A549 (cell line): ENCODE measurements at regions not wholly inside any gene's neighbourhood (a gene's known extent, or its start where the extent isn't known, plus 50 kb on each side); places are given as distances from the start of the nearest gene placed in this dataset.

ENCODE experiments used
- ATAC-seq, 2 experiments: fragments of 200-7000 bp in 1 of 2; fragments of >200 bp in 1 of 2; cut with Nextera tagmentation in 1 of 2; cut with Tn5 transposase in 1 of 2; 3 replicates each; pipeline versions ENCODE4 v1.8.0 to v1.9.1; 2018 to 2020; ENCODE audit warnings: mild to moderate bottlenecking in 1 of 2, moderate library complexity in 1 of 2
- CTCF ChIA-PET: fragments of 300-600 bp; sonication (Branson Sonifier 250); formaldehyde crosslinking; extraction: SDS; loops from one replicate; lab custom pipeline; 2021; ENCODE audit warnings: antibody characterized with exemption, inconsistent platforms; lab: Yijun Ruan, JAX
- POLR2A ChIA-PET: fragments of 350-600 bp; formaldehyde crosslinking; extraction: SDS; loops from one replicate; lab custom pipeline; 2021; ENCODE audit warnings: antibody characterized with exemption, inconsistent platforms; lab: Yijun Ruan, JAX
- DNase-seq, 2 experiments: peaks; one replicate each; pipeline versions ENCODE4 v3.0.0 to v3.0.0-alpha.2; 2011 to 2016; ENCODE audit warnings: low read depth in 1 of 2, low spot score in 1 of 2
- FAIRE-seq: peaks from 2 replicates; lab custom pipeline; 2011; peaks lifted over from hg19 to GRCh38; lab: Jason Lieb, UNC
- H3K27ac ChIP-seq, 2 experiments: fragments of >200 bp; sonication (Bioruptor Twin); formaldehyde crosslinking; 3 replicates each; pipeline ENCODE4 v1.5.1; 2016 to 2017
- H3K4me1 ChIP-seq: fragments of >200 bp; sonication (Bioruptor Twin); formaldehyde crosslinking; 3 replicates; pipeline ENCODE4 v1.6.1; 2016
- H3K4me2 ChIP-seq: fragments of >200 bp; sonication (Bioruptor Twin); formaldehyde crosslinking; 3 replicates; pipeline ENCODE4 v1.6.1; 2016
- H3K4me3 ChIP-seq: fragments of >200 bp; sonication (Bioruptor Twin); formaldehyde crosslinking; 3 replicates; pipeline ENCODE4 v1.5.1; 2016
- H3K9me3 ChIP-seq: fragments of >200 bp; sonication (Bioruptor Twin); formaldehyde crosslinking; 3 replicates; pipeline ENCODE4 v1.6.1; 2016
- BHLHE40 ChIP-seq: IDR thresholded peaks from 2 replicates; pipeline ENCODE4 v1.6.1; 2012; ENCODE audit warnings: low read depth, low read length, inconsistent platforms
- CBX2 ChIP-seq: fragments of 200-600 bp; sonication (generic); IDR thresholded peaks from 2 replicates; pipeline ENCODE4 v1.6.1; 2016; ENCODE audit warnings: low read depth, mild to moderate bottlenecking, borderline replicate concordance
- CHD4 ChIP-seq: fragments of 200-600 bp; sonication (generic); IDR thresholded peaks from 2 replicates; pipeline ENCODE4 v1.6.1; 2016; ENCODE audit warnings: antibody characterized with exemption, mild to moderate bottlenecking, borderline replicate concordance
- CTCF ChIP-seq: fragments of >200 bp; sonication (Bioruptor Twin); formaldehyde crosslinking; IDR thresholded peaks from 3 replicates; pipeline ENCODE4 v1.5.1; 2016
- EP300 ChIP-seq, 2 experiments: fragments of >200 bp; sonication (Bioruptor Twin); formaldehyde crosslinking; IDR thresholded peaks; 2 replicates in 1 of 2; 3 replicates in 1 of 2; pipeline ENCODE4 v1.6.1; 2016 to 2017
- ESRRA ChIP-seq: fragments of 150-350 bp; IDR thresholded peaks from 2 replicates; pipeline ENCODE4 v1.6.1; 2014; ENCODE audit warnings: mild to moderate bottlenecking, low read length, borderline replicate concordance
- FOSL2 ChIP-seq, 2 experiments: fragments of 450-650 bp in 1 of 2; fragments of >200 bp in 1 of 2; sonication (Bioruptor Twin) in 1 of 2; formaldehyde crosslinking; IDR thresholded peaks; 2 replicates each; pipeline versions ENCODE4 v1.5.0 to v1.6.1; 2016 to 2020; ENCODE audit warnings: mild to moderate bottlenecking in 1 of 2, moderate library complexity in 1 of 2
- GATA3 ChIP-seq: IDR thresholded peaks from 2 replicates; pipeline ENCODE4 v1.6.1; 2012; ENCODE audit warnings: borderline replicate concordance
- KDM1A ChIP-seq: fragments of 200-600 bp; sonication (generic); IDR thresholded peaks from 2 replicates; pipeline ENCODE4 v1.6.1; 2016; ENCODE audit warnings: low read depth, mild to moderate bottlenecking
- KDM5A ChIP-seq: fragments of 200-600 bp; sonication (generic); IDR thresholded peaks from 2 replicates; pipeline ENCODE4 v1.6.1; 2016; ENCODE audit warnings: antibody characterized with exemption, mild to moderate bottlenecking
- MAFK ChIP-seq: fragments of 450-650 bp; IDR thresholded peaks from 2 replicates; pipeline ENCODE4 v1.6.1; 2014; ENCODE audit not compliant: partially characterized antibody
- MAZ ChIP-seq: fragments of 150-350 bp; IDR thresholded peaks from 2 replicates; pipeline ENCODE4 v1.6.1; 2014; ENCODE audit warnings: antibody characterized with exemption, low read depth, low read length, borderline replicate concordance
- MYC ChIP-seq: IDR thresholded peaks from 2 replicates; pipeline ENCODE4 v1.6.1; 2012; ENCODE audit warnings: mild to moderate bottlenecking, inconsistent platforms, low read length, improper control_type of control experiment, borderline replicate concordance
- PBX3 ChIP-seq: IDR thresholded peaks from 2 replicates; pipeline ENCODE4 v1.6.1; 2012
- PHF8 ChIP-seq: fragments of 200-600 bp; sonication (generic); IDR thresholded peaks from 2 replicates; pipeline ENCODE4 v1.6.1; 2016; ENCODE audit warnings: low read depth, mild to moderate bottlenecking, antibody characterized with exemption, moderate library complexity, borderline replicate concordance
- RARB ChIP-seq: fragments of 250-450 bp; sonication (Bioruptor Pico); IDR thresholded peaks from 2 replicates; pipeline ENCODE4 v1.8.0; 2021; ENCODE audit warnings: mild to moderate bottlenecking, moderate library complexity
- RCOR1 ChIP-seq: fragments of 150-350 bp; IDR thresholded peaks from 2 replicates; pipeline ENCODE4 v1.6.1; 2014; ENCODE audit warnings: antibody characterized with exemption, low read length, low read depth
- RNF2 ChIP-seq: fragments of 200-600 bp; sonication (generic); IDR thresholded peaks from 2 replicates; pipeline ENCODE4 v1.6.1; 2016; ENCODE audit warnings: low read depth, mild to moderate bottlenecking, antibody characterized with exemption, moderate library complexity, borderline replicate concordance
- SREBF2 ChIP-seq: fragments of 450-650 bp; IDR thresholded peaks from 2 replicates; pipeline ENCODE4 v1.6.1; 2014; ENCODE audit warnings: mild to moderate bottlenecking, moderate library complexity
- TFCP2L1 ChIP-seq: fragments of 250-450 bp; sonication (Bioruptor Pico); IDR thresholded peaks from 2 replicates; pipeline ENCODE4 v1.5.0; 2021; ENCODE audit warnings: mild to moderate bottlenecking
- TP53 ChIP-seq: fragments of 250-450 bp; sonication (Bioruptor Pico); IDR thresholded peaks from 2 replicates; pipeline ENCODE4 v1.5.0; 2021; ENCODE audit warnings: mild to moderate bottlenecking, moderate library complexity
- ZFP36 ChIP-seq: fragments of 450-650 bp; IDR thresholded peaks from 2 replicates; pipeline ENCODE4 v1.6.1; 2014; ENCODE audit warnings: borderline replicate concordance; ENCODE audit not compliant: partially characterized antibody
- WGBS: methylation state at CpG from one replicate; pipeline ENCODE4 v1.1.6; 2017; ENCODE audit errors: missing lambda C conversion rate; 5-methylcytosine and 5-hydroxymethylcytosine counted together

GRCh38 chr1:88462096-88462487 lies 222.0 kb upstream of the PKN2 start:
- ChIA-PET POLR2A (no interaction called here), CTCF (no interaction called here)
- Histone ChIP-seq H3K4me3 (peak overlapping the region; percentile 46), H3K9me3 (no peaks in the 10 kb centered on the region), H3K4me1 (no peaks in the 10 kb centered on the region), H3K27ac (no peak overlapping the region; a peak in 1 of 6 replicates), H3K4me2 (peak overlapping the region; percentile 89)
- DNase-seq (no peak), ATAC-seq (no peak), FAIRE-seq (no peak)
- TF ChIP-seq CHD4 (no peak), ESRRA (no peak), CBX2 (no peak), SREBF2 (no peak), RNF2 (0 out of 2 replicates have a peak, but pooled peaks have one; percentile 28)
- 37% methylated on average over 6 of the region's 6 CpGs for WGBS

GRCh38 chr1:88462488-88463261 lies 221.4 kb upstream of the PKN2 start:
- no peaks in the 10 kb centered on the region for H3K4me1 ChIP-seq
- DNase-seq, result peak in 1 of 2 experiments; percentile 10
- TF ChIP-seq SREBF2, result no peak
- no peak for TF ChIP-seq CHD4
- TF ChIP-seq BHLHE40, result no peak
- TF ChIP-seq, all 56 proteins: peak for 0
- WGBS, result 14% methylated on average over 28 of the region's 69 CpGs
- Histone ChIP-seq H3K27ac (peak overlapping the region in 1 of 2 experiments; percentile 68; a peak in 2 of 6 replicates), H3K4me2 (peak overlapping the region; percentile 89), H3K9me3 (no peaks in the 10 kb centered on the region), H3K4me3 (peak overlapping the region; percentile 46)
- FAIRE-seq (no peak), ATAC-seq (peak; percentile 78 to 80)
- ChIA-PET POLR2A (no interaction called here), CTCF (interaction anchor here (0.7 kb wide), 1 partner anchor 162 kb away, joined by 3 read pairs; no protein-coding TSS in a partner anchor)

GRCh38 chr1:88463401-88463985 lies 220.6 kb upstream of the PKN2 start:
- WGBS, result 82% methylated on average over 7 of the region's 7 CpGs

GRCh38 chr1:88466011-88466410 lies 218.1 kb upstream of the PKN2 start:
- H3K4me3 ChIP-seq, result no peak overlapping the region
- DNase-seq (no peak), ATAC-seq (no peak), FAIRE-seq (no peak)
- WGBS, result 42% methylated on average over 4 of the region's 4 CpGs
- H3K9me3 ChIP-seq, result no peaks in the 10 kb centered on the region
- CTCF ChIA-PET, result no interaction called here
- H3K4me1 ChIP-seq, result no peaks in the 10 kb centered on the region
- H3K4me2 ChIP-seq, result no peak overlapping the region
- no peak overlapping the region for H3K27ac ChIP-seq
- TF ChIP-seq EP300 (IDR thresholded peaks at IDR 0.05), result no peak
- TF ChIP-seq MYC, result no peak
- no peak for TF ChIP-seq PBX3
- no peak for TF ChIP-seq CTCF
- TF ChIP-seq TP53, result no peak
- no peak for TF ChIP-seq MAFK
- TF ChIP-seq ZFP36, result no peak
- no peak for TF ChIP-seq FOSL2 (IDR thresholded peaks at IDR 0.05)
- no peak for TF ChIP-seq FOSL2 (CRISPR knock-in tag; IDR thresholded peaks at IDR 0.05)
- no peak for TF ChIP-seq GATA3
- no peak for TF ChIP-seq CBX2
- TF ChIP-seq KDM1A, result no peak
- no peak for TF ChIP-seq PHF8
- no peak for TF ChIP-seq KDM5A
- POLR2A ChIA-PET, result no interaction called here

More at GRCh38 chr1:88463401-88463985, 220.6 kb upstream of the PKN2 start:
- FAIRE-seq (no peak), DNase-seq (no peak), ATAC-seq (no peak)
- H3K4me2 ChIP-seq, result no peak overlapping the region
- POLR2A ChIA-PET, result no interaction called here
- no peaks in the 10 kb centered on the region for H3K4me1 ChIP-seq
- CTCF ChIA-PET, result interaction anchor here (0.7 kb wide), 1 partner anchor 163 kb away, joined by 3 read pairs; no protein-coding TSS in a partner anchor
- no peak for TF ChIP-seq MAZ
- no peak for TF ChIP-seq RCOR1
- TF ChIP-seq RARB, result no peak
- no peak for TF ChIP-seq TFCP2L1
- no peaks in the 10 kb centered on the region for H3K9me3 ChIP-seq
- H3K4me3 ChIP-seq, result no peak overlapping the region
- H3K27ac ChIP-seq, result no peak overlapping the region
